ENCODE measurements at regions not wholly inside any gene's neighbourhood (a gene's known extent, or its start where the extent isn't known, plus 50 kb on each side); places are given as distances from the start of the nearest gene placed in this dataset.

DNA sequence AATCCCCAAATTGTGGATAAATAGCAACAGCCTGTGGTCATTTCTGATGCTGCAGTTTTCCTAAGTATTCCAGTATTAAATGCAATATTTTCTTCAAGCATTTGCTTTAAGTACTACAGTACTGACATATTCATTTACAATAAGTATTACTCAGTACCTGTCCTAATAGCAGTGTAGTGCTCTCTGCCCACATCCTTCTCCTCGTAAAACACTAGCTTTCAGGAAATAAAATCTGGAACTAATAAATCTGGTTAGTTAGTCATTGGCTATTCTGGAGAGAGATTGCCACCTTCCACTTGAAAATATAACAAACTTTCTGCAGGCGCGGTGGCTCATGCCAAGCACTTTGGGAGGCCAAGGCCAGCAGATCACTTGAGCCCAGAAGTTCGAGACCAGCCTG lies 441.5 kb downstream of the PRKD1 start:
- H3K27ac ChIP-seq (ENCODE audit: low read depth in 1 of 2, low read length in 2 of 2) = no peak overlapping the region
- Mint-ChIP-seq H3K4me3 (no peak overlapping the region), H3K9me3 (peaks cover 2% of the 10 kb centered on the region), H3K27ac (no peak overlapping the region), H3K36me3 (ENCODE audit: low read depth) (no peaks in the 10 kb centered on the region), H3K4me1 (ENCODE audit: low read depth) (no peaks in the 10 kb centered on the region), H3K27me3 (no peaks in the 10 kb centered on the region)
- POLR2A ChIA-PET = no interaction called here
- no peaks in the 10 kb centered on the region for H3K36me3 ChIP-seq (ENCODE audit: insufficient read depth, low read length)
- no peaks in the 10 kb centered on the region for H3K4me1 ChIP-seq (ENCODE audit: insufficient read depth, low read length)
- ATAC-seq (ENCODE audit: poor library complexity) (no peak), DNase-seq (no peak)
- intact Hi-C loops (cut with DNase I, micrococcal nuclease) = no loop called here
- CTCF ChIA-PET = no interaction called here
- TF ChIP-seq, protein P1, sequence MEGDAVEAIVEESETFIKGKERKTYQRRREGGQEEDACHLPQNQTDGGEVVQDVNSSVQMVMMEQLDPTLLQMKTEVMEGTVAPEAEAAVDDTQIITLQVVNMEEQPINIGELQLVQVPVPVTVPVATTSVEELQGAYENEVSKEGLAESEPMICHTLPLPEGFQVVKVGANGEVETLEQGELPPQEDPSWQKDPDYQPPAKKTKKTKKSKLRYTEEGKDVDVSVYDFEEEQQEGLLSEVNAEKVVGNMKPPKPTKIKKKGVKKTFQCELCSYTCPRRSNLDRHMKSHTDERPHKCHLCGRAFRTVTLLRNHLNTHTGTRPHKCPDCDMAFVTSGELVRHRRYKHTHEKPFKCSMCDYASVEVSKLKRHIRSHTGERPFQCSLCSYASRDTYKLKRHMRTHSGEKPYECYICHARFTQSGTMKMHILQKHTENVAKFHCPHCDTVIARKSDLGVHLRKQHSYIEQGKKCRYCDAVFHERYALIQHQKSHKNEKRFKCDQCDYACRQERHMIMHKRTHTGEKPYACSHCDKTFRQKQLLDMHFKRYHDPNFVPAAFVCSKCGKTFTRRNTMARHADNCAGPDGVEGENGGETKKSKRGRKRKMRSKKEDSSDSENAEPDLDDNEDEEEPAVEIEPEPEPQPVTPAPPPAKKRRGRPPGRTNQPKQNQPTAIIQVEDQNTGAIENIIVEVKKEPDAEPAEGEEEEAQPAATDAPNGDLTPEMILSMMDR (IDR thresholded peaks at IDR 0.05) = no peak
- peaks cover 0 to 17% of the 10 kb centered on the region in 2 experiments for H3K9me3 ChIP-seq (ENCODE audit: control insufficient read depth in 1 of 2, insufficient read depth in 1 of 2, low read length in 2 of 2)
- H3K27me3 ChIP-seq (ENCODE audit: control insufficient read depth in 1 of 2, insufficient read depth in 2 of 2, low read length in 2 of 2) = no peaks in the 10 kb centered on the region
- no peak overlapping the region for H3K4me3 ChIP-seq (ENCODE audit: low read length)

DNA sequence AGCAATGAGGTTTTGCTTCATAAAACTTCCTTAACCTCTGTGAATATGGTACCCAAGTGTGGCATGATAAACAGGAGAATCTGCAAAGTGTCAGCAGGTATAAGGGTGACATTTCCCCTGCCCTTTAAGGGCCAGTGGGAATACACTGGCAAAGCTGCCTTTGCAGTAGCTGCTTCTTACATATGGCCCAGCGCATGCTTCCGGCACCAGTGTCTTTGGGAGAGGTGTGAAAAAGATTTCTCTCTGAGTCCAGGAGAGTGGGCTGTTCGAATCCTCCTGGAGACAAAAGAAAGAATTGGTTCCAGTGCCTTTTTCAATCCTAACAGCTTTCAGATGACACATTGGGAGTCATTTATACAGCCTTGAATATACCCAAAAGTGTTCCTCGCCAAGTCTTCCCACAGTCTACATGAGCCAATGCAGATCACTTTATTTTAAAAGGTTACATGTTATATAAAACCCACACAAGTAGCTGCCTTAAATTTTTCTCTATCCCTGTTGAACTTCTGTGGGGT lies 437.7 kb downstream of the PRKD1 start:
- intact Hi-C loops (cut with DNase I, micrococcal nuclease) = no loop called here
- Mint-ChIP-seq H3K4me1 (ENCODE audit: low read depth) (no peaks in the 10 kb centered on the region), H3K36me3 (ENCODE audit: low read depth) (no peaks in the 10 kb centered on the region), H3K9me3 (no peaks in the 10 kb centered on the region), H3K27ac (no peak overlapping the region), H3K4me3 (no peak overlapping the region), H3K27me3 (no peaks in the 10 kb centered on the region)
- POLR2A ChIA-PET = no interaction called here
- no peak for ATAC-seq (ENCODE audit: poor library complexity)
- H3K4me3 ChIP-seq (ENCODE audit: low read length) = no peak overlapping the region
- peaks cover 0 to 7% of the 10 kb centered on the region in 2 experiments for H3K9me3 ChIP-seq (ENCODE audit: control insufficient read depth in 1 of 2, insufficient read depth in 1 of 2, low read length in 2 of 2)
- H3K4me1 ChIP-seq (ENCODE audit: insufficient read depth, low read length) = no peaks in the 10 kb centered on the region
- DNase-seq = no peak
- TF ChIP-seq, protein P1 (IDR thresholded peaks at IDR 0.05) = no peak
- H3K27ac ChIP-seq (ENCODE audit: low read depth in 1 of 2, low read length in 2 of 2) = no peak overlapping the region
- H3K27me3 ChIP-seq (ENCODE audit: control insufficient read depth in 1 of 2, insufficient read depth in 2 of 2, low read length in 2 of 2) = no peaks in the 10 kb centered on the region
- CTCF ChIA-PET = no interaction called here
- no peaks in the 10 kb centered on the region for H3K36me3 ChIP-seq (ENCODE audit: insufficient read depth, low read length)

DNA sequence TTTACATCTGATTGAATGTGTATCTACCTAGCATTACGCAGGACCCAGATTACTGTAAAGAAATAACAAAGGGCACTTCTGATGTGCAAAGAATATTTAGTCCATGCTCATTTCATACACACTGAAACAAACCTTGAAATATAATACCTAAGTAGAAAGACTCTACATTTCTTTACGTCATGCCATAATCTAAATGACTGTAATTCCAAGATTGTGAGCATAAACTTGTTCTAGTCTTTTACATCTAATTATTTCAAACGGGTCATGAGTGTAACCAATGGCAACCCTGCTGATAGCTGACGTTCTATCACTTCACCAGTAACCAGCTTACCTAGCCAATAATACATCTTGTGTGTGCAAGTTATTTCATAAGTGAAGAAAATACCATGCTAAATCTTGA lies 433.8 kb downstream of the PRKD1 start:
- H3K36me3 ChIP-seq (ENCODE audit: insufficient read depth, low read length) = no peaks in the 10 kb centered on the region
- POLR2A ChIA-PET = no interaction called here
- H3K4me3 ChIP-seq (ENCODE audit: low read length) = no peak overlapping the region
- TF ChIP-seq, protein P1 (IDR thresholded peaks at IDR 0.05) = no peak
- Mint-ChIP-seq H3K4me3 (no peak overlapping the region), H3K27me3 (no peaks in the 10 kb centered on the region), H3K27ac (no peak overlapping the region), H3K9me3 (peaks cover 5% of the 10 kb centered on the region), H3K4me1 (ENCODE audit: low read depth) (no peaks in the 10 kb centered on the region), H3K36me3 (ENCODE audit: low read depth) (no peaks in the 10 kb centered on the region)
- DNase-seq = no peak
- intact Hi-C loops (cut with DNase I, micrococcal nuclease) = no loop called here
- no peaks in the 10 kb centered on the region for H3K4me1 ChIP-seq (ENCODE audit: insufficient read depth, low read length)
- no peak for ATAC-seq (ENCODE audit: poor library complexity)
- CTCF ChIA-PET = no interaction called here
- H3K27me3 ChIP-seq (ENCODE audit: control insufficient read depth in 1 of 2, insufficient read depth in 2 of 2, low read length in 2 of 2) = no peaks in the 10 kb centered on the region
- H3K9me3 ChIP-seq (ENCODE audit: control insufficient read depth in 1 of 2, insufficient read depth in 1 of 2, low read length in 2 of 2) = peaks cover 0 to 3% of the 10 kb centered on the region in 2 experiments
- no peak overlapping the region for H3K27ac ChIP-seq (ENCODE audit: low read depth in 1 of 2, low read length in 2 of 2)
